H1 (cell line): ENCODE measurements at regions not wholly inside any gene's neighbourhood (a gene's known extent, or its start where the extent isn't known, plus 50 kb on each side); places are given as distances from the start of the nearest gene placed in this dataset. TPM values are rescaled to one million over a fixed set of nuclear protein-coding genes. Genes with fewer than 3 reads are reported as not detected.

Experiments
- microRNA-seq, 2 experiments: library from miRNA; unstranded; fragments of <30 nt; microRNA quantifications; one replicate each; pipeline versions ENCODE4 to v1.2.0, GENCODE V29; 2016 to 2020; ENCODE audit warnings: borderline microRNAs expressed in 2 of 2, borderline number of aligned reads in 2 of 2, borderline replicate concordance in 1 of 2
- small RNA-seq: library from polyadenylated mRNA; stranded (forward); fragments of <200 nt; extraction: miRNeasy Mini kit (QIAGEN cat#:217004); gene quantifications from one replicate; pipeline ENCODE3, GENCODE V24; 2013; ENCODE audit not compliant: insufficient read depth

Small RNA genes lying in the stretch of these regions (microRNA-seq; reads per million reads assigned to microRNA genes)
- 0 reads per million in 2 experiments for gene MIR4280

Small RNA genes lying in the stretch of these regions (small RNA-seq; reads per million reads assigned to genes)
- gene MIR4280 (not detected), gene RN7SKP34 (not detected)
